22Rv1 (cell line): ENCODE measurements at regions not wholly inside any gene's neighbourhood (a gene's known extent, or its start where the extent isn't known, plus 50 kb on each side); places are given as distances from the start of the nearest gene placed in this dataset.

Experiments
- CTCF ChIP-seq: fragments of 450-650 bp; IDR thresholded peaks from 2 replicates; pipeline ENCODE4 v1.5.1; 2017; ENCODE audit warnings: mild to moderate bottlenecking
- ZFX ChIP-seq: fragments of 450-650 bp; IDR thresholded peaks from 2 replicates; pipeline ENCODE4 v1.6.1; 2017; ENCODE audit warnings: antibody characterized with exemption, borderline replicate concordance

- no peak for TF ChIP-seq CTCF
- no peak for TF ChIP-seq ZFX
These were observed 159.3 kb upstream of the CPNE8 start for GRCh38 chr12:39064708-39065107.
